CD14-positive monocyte (primary cell): ENCODE measurements at regions not wholly inside any gene's neighbourhood (a gene's known extent, or its start where the extent isn't known, plus 50 kb on each side); places are given as distances from the start of the nearest gene placed in this dataset.

Experiments used
- DNase-seq, 3 donors: peaks; one replicate each; pipeline ENCODE4 v3.0.0-alpha.2; 2011 to 2022
- H2AFZ ChIP-seq: 2 replicates; pipeline ENCODE4 v1.6.0; 2012; ENCODE audit warnings: mild to moderate bottlenecking, low read depth, low read length, inconsistent platforms; ENCODE audit not compliant: insufficient read depth, poor library complexity, severe bottlenecking
- H3K27ac ChIP-seq, 2 donors: 1 replicate in 1 of 2; 2 replicates in 1 of 2; pipeline ENCODE4 v1.5.1; 2012 to 2013; ENCODE audit warnings: low read length in 2 of 2, control low read depth in 1 of 2, inconsistent platforms in 1 of 2, low read depth in 1 of 2, mild to moderate bottlenecking in 1 of 2
- H3K27me3 ChIP-seq, 2 donors: one replicate each; pipeline versions ENCODE4 v1.6.0 to v1.6.1; 2011 to 2013; ENCODE audit warnings: low read length in 2 of 2; ENCODE audit not compliant: control insufficient read depth in 2 of 2, insufficient read depth in 2 of 2
- H3K36me3 ChIP-seq, 2 donors: replicated peaks in 1 of 2; 1 replicate in 1 of 2; 2 replicates in 1 of 2; pipeline versions ENCODE4 v1.5.1 to v1.6.1; 2012 to 2013; ENCODE audit warnings: low read length in 2 of 2, control low read depth in 1 of 2, inconsistent platforms in 1 of 2, mild to moderate bottlenecking in 1 of 2; ENCODE audit not compliant: insufficient read depth in 2 of 2, control insufficient read depth in 1 of 2
- H3K4me1 ChIP-seq, 2 donors: 1 replicate in 1 of 2; 2 replicates in 1 of 2; pipeline versions ENCODE4 v1.5.1 to v1.6.1; 2012 to 2013; ENCODE audit warnings: low read length in 2 of 2, control low read depth in 1 of 2, inconsistent platforms in 1 of 2, mild to moderate bottlenecking in 1 of 2, moderate library complexity in 1 of 2; ENCODE audit not compliant: insufficient read depth in 2 of 2, control insufficient read depth in 1 of 2
- H3K4me2 ChIP-seq: replicated peaks from 2 replicates; pipeline ENCODE3; 2012; ENCODE audit warnings: low read length, moderate library complexity, mild to moderate bottlenecking; ENCODE audit not compliant: poor library complexity, severe bottlenecking; ENCODE audit errors: extremely low read depth
- H3K4me3 ChIP-seq, 3 experiments: fragments of 200-600 bp in 1 of 3; sonication (generic) in 1 of 3; replicated peaks in 1 of 3; 1 replicate in 2 of 3; 2 replicates in 1 of 3; pipeline ENCODE4 v1.5.1; 2011 to 2013; ENCODE audit warnings: low read length in 3 of 3, mild to moderate bottlenecking in 3 of 3, control low read depth in 2 of 3, low read depth in 2 of 3, inconsistent platforms in 1 of 3, moderate library complexity in 1 of 3
- H3K79me2 ChIP-seq: 2 replicates; pipeline ENCODE4 v1.6.0; 2012; ENCODE audit warnings: mild to moderate bottlenecking, control low read depth, inconsistent platforms, low read length, moderate library complexity; ENCODE audit not compliant: insufficient read depth
- H3K9ac ChIP-seq: 2 replicates; pipeline ENCODE4 v1.6.0; 2017; ENCODE audit warnings: low read length, mild to moderate bottlenecking; ENCODE audit not compliant: insufficient read depth, poor library complexity, severe bottlenecking
- H3K9me3 ChIP-seq, 2 donors: replicated peaks in 1 of 2; 1 replicate in 1 of 2; 2 replicates in 1 of 2; pipeline versions ENCODE4 v1.5.1 to v1.6.1; 2012 to 2013; ENCODE audit warnings: low read length in 2 of 2, control low read depth in 1 of 2; ENCODE audit not compliant: control insufficient read depth in 1 of 2, insufficient read depth in 1 of 2
- H4K20me1 ChIP-seq: 2 replicates; pipeline ENCODE4 v1.6.0; 2012; ENCODE audit warnings: mild to moderate bottlenecking, low read length, control low read depth, moderate library complexity; ENCODE audit not compliant: insufficient read depth
- H3K27ac Mint-ChIP-seq, 7 donors: one replicate each; pipeline ENCODE4 v1.8.0; 2020; ENCODE audit warnings: mild to moderate bottlenecking in 7 of 7, mixed read lengths in 7 of 7, moderate library complexity in 6 of 7, inconsistent platforms in 2 of 7
- H3K27me3 Mint-ChIP-seq, 3 donors: one replicate each; pipeline ENCODE4 v1.8.0; 2021 to 2022; ENCODE audit warnings: low read depth in 3 of 3, mild to moderate bottlenecking in 3 of 3, mixed read lengths in 3 of 3, moderate library complexity in 3 of 3, inconsistent platforms in 1 of 3
- H3K36me3 Mint-ChIP-seq, 2 donors: one replicate each; pipeline ENCODE4 v1.8.0; 2020; ENCODE audit warnings: mixed read lengths in 2 of 2, inconsistent platforms in 1 of 2, mild to moderate bottlenecking in 1 of 2
- H3K4me1 Mint-ChIP-seq: one replicate; pipeline ENCODE4 v1.8.0; 2020; ENCODE audit warnings: mild to moderate bottlenecking, mixed read lengths
- H3K4me3 Mint-ChIP-seq, 2 donors: one replicate each; pipeline ENCODE4 v1.8.0; 2020; ENCODE audit warnings: mild to moderate bottlenecking in 2 of 2, mixed read lengths in 2 of 2, moderate library complexity in 1 of 2
- H3K9me3 Mint-ChIP-seq, 7 donors: one replicate each; pipeline ENCODE4 v1.8.0; 2020 to 2022; ENCODE audit warnings: mixed read lengths in 7 of 7, mild to moderate bottlenecking in 6 of 7, moderate library complexity in 6 of 7, inconsistent platforms in 2 of 7
- CTCF ChIP-seq: fragments of 200-600 bp; IDR thresholded peaks from one replicate; pipeline ENCODE4 v1.8.0; 2022; ENCODE audit warnings: antibody characterized with exemption, mild to moderate bottlenecking
- WGBS: methylation state at CpG from one replicate; pipeline ENCODE4 v1.1.5; 2013; ENCODE audit warnings: missing lambda C conversion rate; ENCODE audit not compliant: insufficient coverage; 5-methylcytosine and 5-hydroxymethylcytosine counted together
- intact Hi-C, 2 donors: fragments of 100-400 bp; cut with micrococcal nuclease; formaldehyde crosslinking; loops; one replicate each; pipeline versions ENCODE4 v1.15.0 to v1.15.1; 2023

- Histone ChIP-seq H3K36me3 (no peaks in the 10 kb centered on the region), H3K9ac (no peak overlapping the region), H3K4me3 (no peak overlapping the region), H3K79me2 (no peaks in the 10 kb centered on the region), H3K27ac (no peak overlapping the region), H3K9me3 (no peaks in the 10 kb centered on the region), H3K27me3 (no peaks in the 10 kb centered on the region), H3K4me1 (no peaks in the 10 kb centered on the region), H3K4me2 (no peak overlapping the region), H2AFZ (no peak overlapping the region), H4K20me1 (no peaks in the 10 kb centered on the region)
- WGBS = 93% methylated on average over 3 of the region's 20 CpGs
- Mint-ChIP-seq H3K9me3 (peaks cover 0 to 13% (median 7%) of the 10 kb centered on the region in 7 donors), H3K27ac (no peak overlapping the region), H3K27me3 (peaks cover 0 to 1% (median 0%) of the 10 kb centered on the region in 3 donors), H3K4me1 (no peaks in the 10 kb centered on the region), H3K4me3 (no peak overlapping the region), H3K36me3 (no peaks in the 10 kb centered on the region)
- no peak for TF ChIP-seq CTCF
- intact Hi-C loops = no loop called here
- no peak for DNase-seq
Observed at GRCh38 chrX:74162199-74162598, 141.8 kb upstream of the ZCCHC13 start.

GRCh38 chrX:74160816-74161215, 143.2 kb upstream of the ZCCHC13 start:
- Histone ChIP-seq H3K27me3 (no peaks in the 10 kb centered on the region), H4K20me1 (no peaks in the 10 kb centered on the region), H3K79me2 (no peaks in the 10 kb centered on the region), H3K4me2 (no peak overlapping the region), H3K36me3 (no peaks in the 10 kb centered on the region), H3K4me3 (no peak overlapping the region), H2AFZ (no peak overlapping the region), H3K4me1 (no peaks in the 10 kb centered on the region), H3K9ac (no peak overlapping the region), H3K9me3 (no peaks in the 10 kb centered on the region), H3K27ac (no peak overlapping the region)
- Mint-ChIP-seq H3K4me1 (no peaks in the 10 kb centered on the region), H3K36me3 (no peaks in the 10 kb centered on the region), H3K9me3 (peaks cover 0 to 7% (median 2%) of the 10 kb centered on the region in 7 donors), H3K27ac (no peak overlapping the region), H3K27me3 (peaks cover 0 to 1% (median 0%) of the 10 kb centered on the region in 3 donors), H3K4me3 (no peak overlapping the region)
- no peak for DNase-seq
- no peak for TF ChIP-seq CTCF
- 90% methylated on average over 1 of the region's 3 CpGs for WGBS
- intact Hi-C loops = no loop called here
